Caki2 (cell line): ENCODE measurements at regions not wholly inside any gene's neighbourhood (a gene's known extent, or its start where the extent isn't known, plus 50 kb on each side); places are given as distances from the start of the nearest gene placed in this dataset.

ENCODE experiments used
- DNase-seq: peaks from one replicate; pipeline ENCODE4 v3.0.0-alpha.2; 2015; ENCODE audit warnings: low read depth
- in situ Hi-C: cut with HindIII; loops from 2 replicates; pipeline ENCODE4 v1.10.0; 2016; ENCODE audit warnings: low sequenced_read_pairs, low pct_unique_long_range_greater_than_20kb, mixed read lengths

- in situ Hi-C loops: no loop called here
These were observed 87.4 kb downstream of the FOXL3 start for GRCh38 chr7:377080-378040.

GRCh38 chr7:378041-378420, 88.1 kb downstream of the FOXL3 start:
- DNase-seq: no peak

More at GRCh38 chr7:377080-378040, 87.4 kb downstream of the FOXL3 start:
- DNase-seq: no peak

GRCh38 chr7:378551-379455, 88.8 kb downstream of the FOXL3 start:
- DNase-seq: no peak
- in situ Hi-C loops: no loop called here

More at GRCh38 chr7:378041-378420, 88.1 kb downstream of the FOXL3 start:
- in situ Hi-C loops: no loop called here

GRCh38 chr7:379456-380138, 89.6 kb downstream of the FOXL3 start:
- in situ Hi-C loops: no loop called here
- DNase-seq: peak; percentile 14

DNA sequence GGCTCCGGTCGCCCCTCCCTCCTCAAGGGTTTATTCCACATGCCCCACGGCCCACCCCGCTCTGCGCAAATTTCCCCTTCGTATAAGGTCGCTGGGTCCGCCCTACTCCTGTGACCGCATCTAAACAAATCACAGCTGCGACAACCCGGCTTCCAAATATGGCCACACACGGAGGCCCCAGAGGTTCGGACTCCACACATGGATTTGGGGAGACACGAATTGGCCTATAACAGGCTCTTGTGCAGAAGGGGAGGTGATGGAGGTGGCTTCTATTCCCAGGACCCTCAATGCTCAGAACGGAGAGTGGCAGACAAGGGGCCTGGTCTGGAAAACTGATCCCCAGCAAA, 90.1 kb downstream of the FOXL3 start:
- in situ Hi-C loops: no loop called here
- DNase-seq: no peak

GRCh38 chr7:380711-381210, 90.8 kb downstream of the FOXL3 start:
- in situ Hi-C loops: no loop called here
- no peak for DNase-seq

GRCh38 chr7:381211-382042, 91.5 kb downstream of the FOXL3 start:
- in situ Hi-C loops: no loop called here
- DNase-seq: no peak

DNA sequence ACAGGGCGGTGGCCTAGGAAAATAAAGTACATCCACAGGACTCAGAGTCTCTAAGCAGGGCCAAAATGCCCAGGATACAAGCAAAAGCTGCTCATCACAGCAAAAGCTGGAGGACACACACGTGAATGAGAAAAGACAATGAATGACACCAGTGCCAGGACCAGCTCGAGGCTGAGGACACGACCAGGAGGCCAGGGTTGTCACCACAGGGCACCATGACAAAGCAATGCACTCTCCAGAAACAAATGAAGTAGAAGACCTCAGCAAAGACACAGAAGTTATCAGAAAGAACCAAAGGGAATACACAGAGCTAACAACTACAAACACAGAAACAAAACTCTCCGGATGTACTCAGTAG, 92.1 kb downstream of the FOXL3 start:
- in situ Hi-C loops: no loop called here
- no peak for DNase-seq

DNA sequence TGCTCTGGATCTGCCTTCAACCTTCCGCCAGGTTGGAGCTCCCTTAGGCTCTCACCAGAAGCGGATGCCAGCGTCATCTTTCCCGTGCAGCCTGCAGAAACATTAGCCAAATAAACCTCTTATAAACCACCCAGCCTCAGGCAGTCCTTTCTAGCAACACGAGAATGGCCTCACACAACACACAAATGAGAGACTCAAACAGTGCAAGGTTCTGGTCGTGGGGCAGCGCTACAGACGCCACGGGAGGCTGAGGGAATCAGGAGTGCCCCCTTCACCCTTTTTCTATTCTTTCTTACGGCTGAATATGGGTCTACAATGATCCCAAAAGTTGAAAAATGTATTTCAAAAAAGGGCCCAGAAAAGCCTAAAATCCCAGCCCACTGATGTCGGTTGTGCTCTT, 96.4 kb downstream of the FOXL3 start:
- in situ Hi-C loops: no loop called here
- DNase-seq: no peak

GRCh38 chr7:387132-388022, 97.4 kb downstream of the FOXL3 start:
- in situ Hi-C loops: no loop called here

DNA sequence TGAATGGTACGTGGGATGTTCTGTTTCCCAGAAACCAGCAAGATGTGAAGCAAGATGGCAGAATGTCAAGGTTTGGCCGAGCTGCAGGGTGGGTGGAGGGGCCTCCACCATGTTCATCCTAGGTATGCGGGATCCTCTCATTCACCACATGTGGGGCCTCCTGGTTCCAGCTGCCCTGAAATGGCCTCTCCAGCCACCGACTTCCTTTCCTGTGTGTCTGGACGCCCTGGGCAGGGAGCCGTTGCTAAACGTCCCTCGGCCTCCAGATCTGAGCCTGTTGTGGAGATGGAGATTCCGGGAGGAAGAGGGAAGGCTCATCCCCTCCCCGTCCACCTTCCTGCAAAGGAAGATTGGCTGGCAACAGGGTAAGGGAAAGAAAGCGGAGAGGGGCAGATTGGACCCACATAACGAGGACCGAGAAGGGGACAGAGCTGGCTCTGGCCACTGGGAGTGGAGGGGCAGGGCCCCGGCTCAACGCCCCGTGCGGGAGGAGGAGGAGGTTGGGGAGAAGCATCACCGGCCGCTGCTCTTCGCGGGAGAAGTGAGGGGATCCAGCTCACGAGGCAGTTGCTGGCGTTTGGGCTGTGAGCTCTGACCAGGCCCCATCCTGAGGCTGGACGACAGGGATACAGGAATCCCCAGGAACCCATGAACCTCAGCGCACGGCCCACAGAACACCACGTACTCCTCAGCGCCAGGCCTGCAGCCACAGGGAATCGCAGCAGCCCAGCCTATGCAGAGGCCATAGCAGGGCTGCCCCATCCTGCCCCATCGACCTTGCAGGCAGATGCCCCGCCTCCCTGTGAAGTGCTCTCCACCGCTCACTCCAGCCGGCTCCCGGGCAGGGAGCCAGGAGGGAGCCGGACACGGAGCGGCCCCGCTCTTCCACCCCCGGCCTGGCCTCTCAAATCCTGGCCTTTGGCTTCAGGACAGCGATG, 98.3 kb downstream of the FOXL3 start:
- no peak for DNase-seq
- in situ Hi-C loops: no loop called here

More at GRCh38 chr7:387132-388022, 97.4 kb downstream of the FOXL3 start:
- no peak for DNase-seq

- in situ Hi-C loops: no loop called here
These were observed 99.2 kb downstream of the FOXL3 start for GRCh38 chr7:388961-389701.

DNA sequence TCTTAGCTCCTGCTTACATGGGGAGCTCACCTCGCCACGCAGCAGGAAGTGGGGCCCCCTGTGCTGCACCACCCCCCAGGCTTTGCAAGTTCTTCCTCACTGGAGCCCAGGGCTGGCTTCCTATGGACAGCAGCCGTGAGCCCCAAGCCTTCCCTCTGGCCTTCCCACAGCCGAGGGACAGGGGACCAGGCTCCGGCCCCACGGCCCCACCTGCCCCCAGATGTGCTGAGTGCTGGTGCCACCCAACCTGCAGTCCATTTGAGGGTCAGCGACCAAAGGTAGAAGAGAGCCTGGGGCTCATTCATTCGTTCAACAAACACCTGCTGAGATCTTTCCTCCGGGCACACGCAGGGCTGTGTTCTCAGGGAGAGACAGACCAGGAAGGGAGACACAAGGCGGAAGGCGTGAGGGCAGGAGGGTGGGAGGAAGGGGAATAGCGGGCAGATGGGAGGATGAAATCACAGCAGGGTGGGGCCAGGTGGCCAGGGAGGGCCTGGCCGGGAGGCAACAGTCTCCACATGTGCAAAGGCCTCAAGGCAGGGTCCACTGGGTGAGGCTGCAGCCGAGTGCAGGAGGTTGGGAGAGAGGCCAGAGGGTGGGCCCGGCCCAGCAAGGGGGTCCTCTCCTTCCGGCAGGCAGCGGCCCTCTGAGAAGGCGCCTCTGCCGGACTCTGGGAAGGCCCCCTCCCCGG, 100.1 kb downstream of the FOXL3 start:
- in situ Hi-C loops: no loop called here
- no peak for DNase-seq

More at GRCh38 chr7:388961-389701, 99.2 kb downstream of the FOXL3 start:
- no peak for DNase-seq

GRCh38 chr7:390761-391410, 100.9 kb downstream of the FOXL3 start:
- in situ Hi-C loops: no loop called here
- no peak for DNase-seq
